K562 (cell line): ENCODE measurements at regions not wholly inside any gene's neighbourhood (a gene's known extent, or its start where the extent isn't known, plus 50 kb on each side); places are given as distances from the start of the nearest gene placed in this dataset.
A peak's percentile ranks its signal among the peaks of the same experiment; 100 is the strongest.

Experiments
- ATAC-seq: fragments of 200-7000 bp; cut with Tn5 transposase; 3 replicates; pipeline ENCODE4 v1.9.1; 2020; ENCODE audit warnings: moderate library complexity
- BruUV-seq: library from RNA; stranded (reverse); fragments of 400-500 nt; replicated peaks from 2 replicates; lab custom pipeline; 2021; lab: Mats Ljungman, UMichigan
- CTCF ChIA-PET: fragments of 300-600 bp; formaldehyde crosslinking; extraction: SDS; loops from one replicate; lab custom pipeline; 2021; ENCODE audit warnings: low intra/inter-chr PET ratio; lab: Yijun Ruan, JAX
- POLR2A ChIA-PET: fragments of 300-600, 350-650 bp; sonication (Branson Sonifier 250); formaldehyde crosslinking; extraction: SDS; loops from one replicate; lab custom pipeline; 2021; ENCODE audit warnings: antibody characterized with exemption, inconsistent platforms; lab: Yijun Ruan, JAX
- DNase-seq, 4 experiments: peaks; one replicate each; pipeline versions ENCODE4 v3.0.0 to v3.0.0-alpha.2; 2011 to 2018; ENCODE audit warnings: low spot score in 3 of 4, mixed read lengths in 3 of 4; ENCODE audit errors: extremely low read depth in 1 of 4
- FAIRE-seq: peaks from 2 replicates; lab custom pipeline; 2011; peaks lifted over from hg19 to GRCh38; lab: Jason Lieb, UNC
- H2AFZ ChIP-seq: 2 replicates; pipeline ENCODE4 v1.6.0; 2011; ENCODE audit warnings: low read depth, low read length, control low read depth, inconsistent platforms
- H3K27ac ChIP-seq: fragments of 200-600 bp; 3 replicates; pipeline ENCODE4 v1.8.0; 2011; ENCODE audit warnings: low read depth, mild to moderate bottlenecking, control low read depth, inconsistent platforms, low read length, moderate library complexity, mixed read lengths; ENCODE audit errors: extremely low read depth
- H3K27me3 ChIP-seq, 2 experiments: fragments of 300-600 bp in 1 of 2; 2 replicates in 1 of 2; 3 replicates in 1 of 2; pipeline versions ENCODE4 v1.6.0 to v1.8.0; 2011; ENCODE audit warnings: inconsistent platforms in 2 of 2, low read length in 2 of 2, mild to moderate bottlenecking in 1 of 2, mixed read lengths in 1 of 2, moderate library complexity in 1 of 2; ENCODE audit not compliant: control insufficient read depth in 2 of 2, insufficient read depth in 2 of 2
- H3K36me3 ChIP-seq: fragments of 300-600 bp; 3 replicates; pipeline ENCODE4 v1.8.0; 2011; ENCODE audit warnings: mild to moderate bottlenecking, low read length, inconsistent platforms; ENCODE audit not compliant: control insufficient read depth, insufficient read depth
- H3K4me1 ChIP-seq, 2 experiments: fragments of 200-600 bp in 1 of 2; replicated peaks in 1 of 2; 2 replicates in 1 of 2; 3 replicates in 1 of 2; pipeline versions ENCODE4 v1.5.1 to v1.8.0; 2011; ENCODE audit warnings: inconsistent platforms in 2 of 2, low read length in 2 of 2, mild to moderate bottlenecking in 1 of 2, mixed read lengths in 1 of 2, moderate library complexity in 1 of 2; ENCODE audit not compliant: control insufficient read depth in 2 of 2, insufficient read depth in 2 of 2
- H3K4me2 ChIP-seq: 2 replicates; pipeline ENCODE4 v1.6.1; 2011; ENCODE audit warnings: low read length, control low read depth, inconsistent platforms, mixed read lengths; ENCODE audit not compliant: insufficient read depth
- H3K4me3 ChIP-seq: fragments of 200-600 bp; sonication (generic), shearing (Covaris generic); 2 replicates; pipeline ENCODE4 v1.5.1; 2016; ENCODE audit warnings: control low read depth, inconsistent platforms
- H3K79me2 ChIP-seq: fragments of 200-600 bp; 3 replicates; pipeline ENCODE4 v1.8.0; 2011; ENCODE audit warnings: low read length, inconsistent platforms; ENCODE audit not compliant: control insufficient read depth, insufficient read depth
- H3K9ac ChIP-seq, 2 experiments: 2 replicates each; pipeline versions ENCODE4 v1.6.0 to v1.6.1; 2011; ENCODE audit warnings: low read depth in 2 of 2, low read length in 2 of 2, control low read depth in 1 of 2, inconsistent platforms in 1 of 2, mild to moderate bottlenecking in 1 of 2, mixed read lengths in 1 of 2; ENCODE audit not compliant: insufficient read depth in 1 of 2
- H3K9me1 ChIP-seq: one replicate; pipeline ENCODE4 v1.6.0; 2011; ENCODE audit warnings: inconsistent platforms, mild to moderate bottlenecking, low read length, moderate library complexity; ENCODE audit not compliant: control insufficient read depth, insufficient read depth
- H3K9me3 ChIP-seq: replicated peaks from 2 replicates; pipeline ENCODE4 v1.5.1; 2011; ENCODE audit warnings: low read depth, low read length, inconsistent platforms; ENCODE audit not compliant: control insufficient read depth, insufficient read depth
- H4K20me1 ChIP-seq: replicated peaks from 2 replicates; pipeline ENCODE4 v1.6.1; 2011; ENCODE audit warnings: low read length, inconsistent platforms, mixed read lengths; ENCODE audit not compliant: control insufficient read depth, insufficient read depth
- ARID3A ChIP-seq: IDR thresholded peaks from 2 replicates; pipeline ENCODE4 v1.6.1; 2012; ENCODE audit warnings: low read depth, low read length, improper control_type of control experiment, borderline replicate concordance
- ATF3 ChIP-seq, 2 experiments: fragments of 450-650 bp in 1 of 2; sonication (generic) in 1 of 2; formaldehyde crosslinking in 1 of 2; IDR thresholded peaks in 1 of 2; conservative IDR thresholded peaks in 1 of 2; 2 replicates each; pipeline versions ENCODE4 v1.6.1 to v1.8.1; 2016 to 2023; ENCODE audit warnings: mild to moderate bottlenecking in 2 of 2, moderate library complexity in 2 of 2, inconsistent platforms in 1 of 2, missing genetic modification reagents in 1 of 2
- FOXP4 ChIP-seq: sonication (generic); formaldehyde crosslinking; IDR thresholded peaks from 2 replicates; pipeline ENCODE4 v1.8.0; 2022; ENCODE audit warnings: mild to moderate bottlenecking, missing genetic modification reagents, borderline replicate concordance
- NFE2 ChIP-seq: IDR thresholded peaks from 2 replicates; pipeline ENCODE4 v1.6.1; 2014; ENCODE audit warnings: antibody characterized with exemption, low read depth
- PKNOX1 ChIP-seq: fragments of 450-650 bp; IDR thresholded peaks from 2 replicates; pipeline ENCODE4 v1.6.1; 2016
- TRIM24 ChIP-seq, 2 experiments: fragments of 450-650 bp; IDR thresholded peaks; 2 replicates each; pipeline ENCODE4 v1.6.1; 2016
- WGBS: fragments of 100-300 bp; shearing (Covaris generic); methylation state at CpG from one replicate; pipeline ENCODE4 v1.1.6; 2016; ENCODE audit warnings: low coverage, mixed read lengths; ENCODE audit not compliant: insufficient coverage; ENCODE audit errors: missing lambda C conversion rate; 5-methylcytosine and 5-hydroxymethylcytosine counted together
- in situ Hi-C: fragments of 300-500 bp; cut with MboI; formaldehyde crosslinking; loops from 4 replicates; pipeline ENCODE4 v1.15.0; 2018; ENCODE audit warnings: inconsistent platforms, mixed read lengths
- intact Hi-C: fragments of 100-400 bp; cut with micrococcal nuclease; formaldehyde crosslinking; loops from 2 replicates; pipeline ENCODE4 v1.14.2; 2022

- no peak for FAIRE-seq
- H4K20me1 ChIP-seq = no peaks in the 10 kb centered on the region
Observed at GRCh38 chr13:65768545-65768944, 1461.6 kb downstream of the PCDH9 start.

More at GRCh38 chr13:65768545-65768944, 1461.6 kb downstream of the PCDH9 start:
- no TSS peak for BruUV-seq
- CTCF ChIA-PET = no interaction called here
- 0% methylated on average over 5 of the region's 6 CpGs for WGBS
- Histone ChIP-seq H3K9me3 (no peaks in the 10 kb centered on the region), H3K4me1 (no peaks in the 10 kb centered on the region), H3K9ac (no peak overlapping the region), H3K9me1 (no peaks in the 10 kb centered on the region), H2AFZ (no peak overlapping the region), H3K79me2 (no peaks in the 10 kb centered on the region), H3K27me3 (no peaks in the 10 kb centered on the region), H3K4me3 (no peak overlapping the region), H3K27ac (no peak overlapping the region), H3K4me2 (no peak overlapping the region), H3K36me3 (no peaks in the 10 kb centered on the region)
- POLR2A ChIA-PET = no interaction called here
- TF ChIP-seq NFE2 (no peak), ARID3A (no peak), TRIM24 (IDR thresholded peaks at IDR 0.05) (no peak), ATF3 (IDR thresholded peaks at IDR 0.05) (no peak), ATF3 (CRISPR knock-in tag; conservative IDR thresholded peaks at IDR 0.05) (no peak), FOXP4 (CRISPR knock-in tag) (no peak), PKNOX1 (0 out of 2 replicates have a peak, but pooled peaks have one; percentile 12)
- DNase-seq = peak in 1 of 4 experiments; percentile 1
- no peak for ATAC-seq
- intact Hi-C loops (no loop called here), in situ Hi-C loops (no loop called here)
